Thyroid gland (tissue), 4 donors: ENCODE measurements at regions not wholly inside any gene's neighbourhood (a gene's known extent, or its start where the extent isn't known, plus 50 kb on each side); places are given as distances from the start of the nearest gene placed in this dataset.

Experiments used
- POLR2A ChIP-seq, 2 donors: fragments of 450-650 bp; IDR thresholded peaks; one replicate each; pipeline ENCODE4 v1.6.1; 2017; ENCODE audit warnings: antibody characterized with exemption in 2 of 2, mild to moderate bottlenecking in 2 of 2, moderate library complexity in 1 of 2
- TF ChIP-seq, protein P1 (sequence below), 6 experiments: fragments of 200-600 bp in 3 of 6; fragments of 450-650 bp in 3 of 6; sonication (generic) in 3 of 6; IDR thresholded peaks; one replicate each; pipeline ENCODE4 v1.5.1; 2016 to 2019; ENCODE audit warnings: antibody characterized with exemption in 6 of 6, mild to moderate bottlenecking in 2 of 6, inconsistent platforms in 1 of 6, moderate library complexity in 1 of 6

DNA sequence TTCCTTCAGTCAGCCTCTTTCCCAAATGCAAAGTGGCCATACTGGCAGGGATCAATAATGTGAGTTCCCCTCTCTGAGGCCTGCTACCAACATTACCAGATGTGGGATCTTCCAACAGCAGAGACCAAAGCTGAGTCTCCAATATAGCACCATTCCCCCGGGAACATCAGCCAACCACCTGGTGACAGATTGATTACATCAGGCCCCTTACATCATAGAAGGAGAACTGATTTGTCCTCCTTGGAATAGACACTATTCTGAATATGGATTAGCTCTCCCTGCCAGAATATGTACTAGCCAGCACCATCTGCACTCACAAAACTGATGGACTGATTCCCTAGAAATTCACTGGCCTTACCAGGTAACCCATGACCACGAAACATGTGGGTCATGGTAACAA is 61.9 kb upstream of the CARMIL1 start:
- no peak for TF ChIP-seq POLR2A (IDR thresholded peaks at IDR 0.05)
- TF ChIP-seq, protein P1, sequence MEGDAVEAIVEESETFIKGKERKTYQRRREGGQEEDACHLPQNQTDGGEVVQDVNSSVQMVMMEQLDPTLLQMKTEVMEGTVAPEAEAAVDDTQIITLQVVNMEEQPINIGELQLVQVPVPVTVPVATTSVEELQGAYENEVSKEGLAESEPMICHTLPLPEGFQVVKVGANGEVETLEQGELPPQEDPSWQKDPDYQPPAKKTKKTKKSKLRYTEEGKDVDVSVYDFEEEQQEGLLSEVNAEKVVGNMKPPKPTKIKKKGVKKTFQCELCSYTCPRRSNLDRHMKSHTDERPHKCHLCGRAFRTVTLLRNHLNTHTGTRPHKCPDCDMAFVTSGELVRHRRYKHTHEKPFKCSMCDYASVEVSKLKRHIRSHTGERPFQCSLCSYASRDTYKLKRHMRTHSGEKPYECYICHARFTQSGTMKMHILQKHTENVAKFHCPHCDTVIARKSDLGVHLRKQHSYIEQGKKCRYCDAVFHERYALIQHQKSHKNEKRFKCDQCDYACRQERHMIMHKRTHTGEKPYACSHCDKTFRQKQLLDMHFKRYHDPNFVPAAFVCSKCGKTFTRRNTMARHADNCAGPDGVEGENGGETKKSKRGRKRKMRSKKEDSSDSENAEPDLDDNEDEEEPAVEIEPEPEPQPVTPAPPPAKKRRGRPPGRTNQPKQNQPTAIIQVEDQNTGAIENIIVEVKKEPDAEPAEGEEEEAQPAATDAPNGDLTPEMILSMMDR (IDR thresholded peaks at IDR 0.05): no peak
